GM18507 (cell line): ENCODE measurements at regions not wholly inside any gene's neighbourhood (a gene's known extent, or its start where the extent isn't known, plus 50 kb on each side); places are given as distances from the start of the nearest gene placed in this dataset.

ENCODE experiments used
- DNase-seq: peaks from one replicate; pipeline ENCODE4 v3.0.0; 2011; ENCODE audit warnings: low read depth; ENCODE audit not compliant: insufficient read length; ENCODE audit errors: extremely low spot score
- FAIRE-seq: peaks from 2 replicates; lab custom pipeline; 2011; peaks lifted over from hg19 to GRCh38; lab: Jason Lieb, UNC

GRCh38 chr1:209375097-209375496 lies 208.4 kb upstream of the CAMK1G start:
- FAIRE-seq (no peak), DNase-seq (no peak)

DNA sequence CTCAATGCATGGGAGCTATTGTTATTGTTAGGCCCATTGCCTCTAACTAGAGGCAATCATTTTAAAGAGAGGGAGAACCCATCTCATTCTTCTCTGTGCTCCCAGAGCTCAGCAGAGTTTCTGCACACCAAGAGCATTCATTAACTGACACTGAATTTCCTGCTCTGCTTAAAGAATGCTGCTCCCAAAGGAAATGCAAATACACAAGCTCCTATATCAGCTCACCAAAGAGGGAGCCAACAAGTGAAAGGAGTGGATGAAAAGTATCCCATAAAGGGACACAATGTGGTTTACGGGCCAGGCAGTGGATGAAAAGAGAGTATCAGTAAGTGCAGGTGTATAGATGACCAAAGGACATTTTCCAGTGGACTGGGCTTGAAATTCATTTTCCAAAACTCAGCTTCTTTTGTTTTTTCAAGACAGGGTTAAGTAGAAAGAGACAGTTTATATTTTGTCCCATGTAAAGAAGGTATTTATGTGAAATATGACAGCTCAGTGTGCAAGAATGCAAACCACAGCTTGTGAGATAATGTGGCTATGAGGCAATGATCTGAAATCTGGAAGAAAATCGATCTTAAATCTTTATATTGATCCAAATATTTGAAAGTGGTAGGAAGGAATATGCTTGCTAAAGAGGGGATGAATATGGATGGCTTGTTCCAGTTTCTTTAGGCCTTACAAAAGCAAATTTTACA lies 207.7 kb upstream of the CAMK1G start:
- DNase-seq: no peak

DNA sequence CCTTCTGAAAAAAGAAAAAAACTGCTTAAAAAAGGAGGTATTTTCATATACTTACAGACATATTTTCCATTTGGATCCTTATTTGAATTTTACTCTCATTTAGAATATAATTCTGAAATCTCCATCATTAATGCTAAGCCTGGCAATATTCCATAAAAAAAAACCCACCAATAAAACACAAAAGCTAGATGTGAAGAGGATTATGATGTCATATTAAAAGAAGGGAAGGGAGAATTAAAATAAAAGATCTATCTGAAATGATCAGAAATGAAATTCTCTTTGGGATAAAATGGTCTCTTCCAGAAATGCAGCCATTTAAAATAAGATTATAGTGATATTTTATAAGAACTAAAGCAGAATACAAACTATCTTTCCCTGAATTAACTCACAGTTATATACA lies 206.7 kb upstream of the CAMK1G start:
- FAIRE-seq: no peak
- DNase-seq: no peak

More for the DNA sequence above, 207.7 kb upstream of the CAMK1G start:
- no peak for FAIRE-seq

GRCh38 chr1:209377995-209378394 lies 205.5 kb upstream of the CAMK1G start:
- FAIRE-seq (no peak), DNase-seq (no peak)

DNA sequence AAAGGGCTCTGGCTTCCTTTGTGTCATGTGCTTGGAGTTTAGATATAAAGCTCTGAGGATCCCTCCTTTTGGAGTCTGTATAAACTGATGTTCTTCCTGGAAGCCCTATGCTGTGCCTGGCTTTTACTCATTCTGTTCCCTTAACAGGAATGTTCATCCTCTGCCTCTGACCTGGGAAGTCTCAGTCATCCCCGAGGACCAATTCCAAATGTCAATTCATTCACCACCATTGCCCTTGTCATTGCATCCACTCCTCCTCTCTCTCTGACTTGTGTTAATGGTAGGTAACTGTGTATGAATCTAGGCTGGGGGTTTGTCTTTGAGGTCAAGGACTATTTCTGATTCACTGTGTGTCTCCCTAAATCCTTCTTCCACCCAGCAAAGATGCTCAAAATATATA lies 204.2 kb upstream of the CAMK1G start:
- FAIRE-seq (no peak), DNase-seq (no peak)

DNA sequence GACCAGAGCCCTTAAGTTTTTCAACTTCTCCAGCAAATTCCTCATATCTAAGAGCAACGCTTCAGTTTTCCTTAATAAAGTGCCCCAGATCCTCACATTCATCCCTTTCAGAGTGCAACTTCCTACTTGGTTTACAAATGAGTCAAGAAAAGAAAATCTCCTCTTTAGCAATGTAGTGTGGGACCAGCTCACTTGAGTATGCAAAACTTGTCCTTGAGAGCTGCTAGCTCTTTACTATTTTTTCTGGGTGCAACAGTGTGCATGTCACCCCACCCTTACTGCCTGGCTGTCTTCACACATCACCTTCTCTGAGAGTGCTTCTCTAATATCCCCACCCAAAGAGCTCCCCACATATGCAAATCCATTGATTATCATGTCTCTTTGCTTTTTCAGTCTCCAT lies 203.1 kb upstream of the CAMK1G start:
- no peak for DNase-seq
- no peak for FAIRE-seq

GRCh38 chr1:209382231-209383100 lies 201.0 kb upstream of the CAMK1G start:
- FAIRE-seq (no peak), DNase-seq (no peak)

DNA sequence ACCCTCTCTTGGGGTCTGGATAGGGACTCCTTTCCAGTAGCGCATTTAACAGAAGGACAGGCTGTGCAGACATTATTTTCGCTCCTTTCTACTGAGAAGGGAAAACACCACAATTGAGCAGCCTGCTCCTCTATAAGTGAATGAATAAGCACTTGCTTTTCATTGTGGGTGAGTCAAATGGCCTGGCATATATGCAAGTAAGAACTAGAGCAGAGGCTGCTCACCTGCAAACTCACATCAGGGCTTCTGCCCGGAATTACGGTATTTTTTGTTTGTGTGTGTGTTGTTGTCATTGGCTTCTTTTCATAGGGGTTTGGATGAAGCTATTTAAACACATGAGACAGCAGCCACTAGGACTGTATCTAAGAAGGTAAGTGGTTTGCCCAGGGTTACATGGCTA lies 200.1 kb upstream of the CAMK1G start:
- no peak for FAIRE-seq
- DNase-seq: no peak

GRCh38 chr1:209383907-209384709 lies 199.4 kb upstream of the CAMK1G start:
- DNase-seq: no peak

DNA sequence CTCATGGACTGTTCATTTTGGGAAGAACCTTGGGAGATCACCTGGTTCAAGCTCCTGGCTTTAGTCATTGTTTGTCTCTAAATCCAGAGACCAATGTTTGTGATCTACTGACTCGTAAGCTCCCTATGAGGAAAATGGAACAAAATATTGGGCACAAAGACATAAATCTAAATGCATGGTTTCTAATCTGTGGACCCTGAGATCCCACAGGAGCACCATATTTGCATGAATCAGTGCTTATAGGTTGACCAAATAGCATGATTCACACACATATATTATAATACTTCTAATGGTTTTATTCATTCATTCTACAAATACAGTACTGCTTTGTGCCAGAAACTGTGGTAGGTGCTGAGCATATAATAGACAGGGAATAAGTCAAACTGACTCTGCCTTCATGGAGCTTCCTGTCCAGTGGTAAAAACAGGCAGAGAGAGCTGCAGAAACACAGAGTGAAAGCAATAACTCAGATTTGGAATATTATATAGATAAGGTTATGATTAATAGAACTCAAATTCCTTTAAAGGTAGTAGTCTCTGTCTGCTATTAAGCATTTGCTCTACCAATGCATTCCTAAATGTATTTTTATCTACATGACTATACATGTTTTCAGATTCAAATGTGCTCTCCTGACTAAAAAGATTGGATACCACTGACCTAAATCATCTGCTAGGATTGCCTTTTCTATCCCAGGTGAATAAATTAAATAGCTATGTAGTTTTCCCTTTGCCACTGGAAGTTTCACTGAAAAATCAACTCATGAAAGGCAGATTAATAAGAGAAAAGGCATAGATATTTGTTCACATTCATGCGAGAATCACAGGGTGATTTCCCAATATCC lies 198.6 kb upstream of the CAMK1G start:
- DNase-seq (no peak), FAIRE-seq (no peak)

More at GRCh38 chr1:209383907-209384709, 199.4 kb upstream of the CAMK1G start:
- no peak for FAIRE-seq

- no peak for FAIRE-seq
These were observed 197.4 kb upstream of the CAMK1G start for GRCh38 chr1:209386156-209386555.

DNA sequence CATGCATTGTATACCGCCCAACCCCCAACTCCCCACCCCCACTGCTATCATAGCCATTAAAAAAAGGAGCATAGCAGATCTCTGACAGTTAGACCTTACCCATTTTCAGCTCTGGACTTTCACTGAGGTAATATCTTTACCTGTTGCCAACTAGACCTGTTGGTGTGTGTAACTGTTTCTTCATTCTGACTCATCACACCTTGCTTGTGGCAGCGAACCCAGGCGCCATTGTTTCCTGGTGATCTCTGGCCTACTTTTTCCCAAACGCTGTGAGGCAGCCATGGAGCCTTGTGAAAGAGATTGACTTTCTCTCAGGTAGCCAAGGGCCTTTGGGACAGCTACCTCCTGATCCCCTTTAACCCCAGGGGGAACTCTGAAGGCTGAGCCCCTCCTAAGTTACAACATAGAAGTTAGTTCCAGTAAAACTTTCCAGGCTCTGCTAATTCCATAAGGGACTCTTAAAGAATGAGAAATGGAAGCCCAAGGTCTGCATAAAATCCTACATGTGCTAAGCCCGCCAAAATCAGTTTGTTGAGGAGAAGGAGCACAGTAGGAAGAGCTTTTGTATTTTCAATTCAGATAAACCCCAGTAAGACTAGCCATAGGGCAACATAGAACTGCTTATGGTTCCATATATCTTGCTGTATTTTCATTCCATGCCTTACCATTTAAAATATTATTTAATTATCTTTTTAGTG lies 196.1 kb upstream of the CAMK1G start:
- FAIRE-seq: no peak
- no peak for DNase-seq

More at GRCh38 chr1:209386156-209386555, 197.4 kb upstream of the CAMK1G start:
- no peak for DNase-seq

DNA sequence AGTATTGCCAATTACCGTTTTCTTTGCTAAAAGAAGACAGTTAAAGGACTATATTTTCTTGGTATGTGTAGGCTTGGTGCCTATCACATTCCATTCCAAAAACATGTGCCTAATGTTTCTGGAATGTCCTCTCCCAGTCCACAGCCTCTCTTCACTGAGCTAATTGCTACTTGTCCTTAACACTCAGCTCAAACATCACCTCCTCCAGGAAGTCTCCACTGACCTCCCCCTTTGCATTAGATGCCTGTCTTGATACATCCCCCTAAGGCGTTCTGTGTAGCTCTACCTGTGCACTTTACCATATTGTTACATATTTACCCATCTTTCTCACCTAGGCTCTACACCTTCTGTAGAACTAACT lies 195.6 kb upstream of the CAMK1G start:
- DNase-seq: no peak
- FAIRE-seq: no peak

DNA sequence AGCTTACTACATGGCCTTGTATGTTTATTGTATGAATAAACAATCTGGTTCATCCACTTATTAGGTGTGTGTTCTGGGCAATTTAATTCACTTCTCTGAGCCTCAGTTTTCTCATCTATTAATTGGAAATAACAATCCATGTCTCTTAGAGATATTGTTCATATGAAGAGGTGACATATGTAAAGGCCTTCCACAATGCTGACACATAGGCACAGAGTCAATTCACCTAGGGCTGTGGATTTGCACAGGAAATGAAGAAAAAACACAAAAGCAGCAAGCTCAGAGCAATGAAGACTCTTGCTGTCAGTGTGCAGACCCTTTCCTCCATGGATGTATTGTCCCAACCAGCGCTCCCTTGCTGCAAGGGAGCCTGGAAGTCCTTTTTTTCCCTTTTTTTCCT lies 195.2 kb upstream of the CAMK1G start:
- no peak for FAIRE-seq
- no peak for DNase-seq

DNA sequence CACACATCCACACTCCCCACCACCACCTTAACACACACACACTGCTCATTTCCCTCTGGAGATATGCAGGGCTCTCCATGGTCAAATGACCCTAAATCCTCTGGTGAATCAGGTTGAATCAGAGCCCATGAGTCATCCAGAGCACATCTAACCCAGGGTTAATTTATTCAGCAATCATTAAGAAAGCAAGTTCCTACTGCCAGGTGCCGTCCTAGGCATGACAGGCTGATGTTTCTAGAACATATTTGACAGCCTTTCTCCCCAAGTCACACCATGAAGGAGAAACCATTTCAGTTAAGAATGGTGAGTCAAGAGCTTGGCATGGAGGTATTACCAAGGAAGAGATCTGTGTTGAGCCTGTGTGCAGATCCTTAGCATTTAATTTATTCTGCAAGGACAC lies 194.3 kb upstream of the CAMK1G start:
- FAIRE-seq (no peak), DNase-seq (no peak)

DNA sequence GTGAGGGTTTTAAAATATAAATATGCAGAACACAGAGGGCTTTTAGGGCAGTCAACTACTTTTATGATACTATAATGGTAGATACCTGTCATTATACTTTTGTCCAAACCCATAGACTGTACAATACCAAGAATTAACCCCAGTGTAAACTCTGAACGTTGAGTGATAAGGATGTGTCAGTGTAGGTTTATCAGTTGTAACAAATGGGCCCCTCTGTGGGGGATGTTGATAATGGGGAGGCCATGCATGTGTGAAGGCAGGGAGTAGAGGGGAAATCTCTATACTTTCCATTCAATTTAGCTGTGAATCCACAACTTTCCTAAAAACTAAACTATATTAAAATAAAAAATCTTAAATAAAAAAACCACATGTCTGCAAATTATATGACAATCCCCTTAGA lies 193.5 kb upstream of the CAMK1G start:
- FAIRE-seq (no peak), DNase-seq (no peak)

- FAIRE-seq: no peak
- DNase-seq: no peak
These were observed 192.8 kb upstream of the CAMK1G start for GRCh38 chr1:209390764-209391163.

DNA sequence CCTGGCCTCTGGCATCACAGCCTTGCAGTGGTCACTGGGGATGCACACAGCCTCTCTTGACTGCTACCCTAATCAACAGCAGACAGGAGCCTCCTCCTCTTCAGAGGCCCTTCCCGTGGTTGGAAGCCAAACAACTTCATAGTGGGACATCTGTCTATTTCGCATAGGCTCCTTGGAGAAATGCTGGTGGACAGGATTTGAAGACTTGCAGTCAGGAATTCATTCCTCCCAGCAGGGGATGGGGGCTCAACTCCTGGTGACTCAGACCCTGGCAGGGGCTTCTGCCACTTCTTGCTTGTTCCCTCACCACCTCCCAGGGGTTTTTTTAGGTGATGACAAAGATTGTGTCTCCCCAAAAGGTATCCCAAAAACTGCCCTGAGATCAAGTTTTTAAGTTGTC lies 191.7 kb upstream of the CAMK1G start:
- DNase-seq (no peak), FAIRE-seq (no peak)

DNA sequence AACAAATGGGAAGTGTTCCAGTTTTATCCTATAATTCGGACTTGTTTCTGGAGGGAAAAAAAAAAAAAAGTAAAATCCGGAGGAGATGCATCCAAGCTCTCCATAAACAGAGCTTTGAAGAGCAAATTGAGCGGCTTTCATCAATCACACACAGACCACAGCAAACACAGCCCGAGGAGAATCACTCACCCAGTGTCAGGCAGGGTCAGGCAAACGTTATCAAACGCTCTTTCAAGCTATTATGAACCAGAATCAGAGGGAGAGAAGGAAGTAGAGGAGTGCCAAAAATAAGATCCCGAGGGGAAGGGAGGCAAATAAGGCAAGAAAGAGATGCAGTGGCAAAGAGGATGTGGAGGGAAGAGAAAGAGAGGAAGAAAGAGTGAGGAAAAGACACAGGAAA lies 188.3 kb upstream of the CAMK1G start:
- DNase-seq: no peak
- no peak for FAIRE-seq
